ENCODE measurements at regions not wholly inside any gene's neighbourhood (a gene's known extent, or its start where the extent isn't known, plus 50 kb on each side); places are given as distances from the start of the nearest gene placed in this dataset.

DNA sequence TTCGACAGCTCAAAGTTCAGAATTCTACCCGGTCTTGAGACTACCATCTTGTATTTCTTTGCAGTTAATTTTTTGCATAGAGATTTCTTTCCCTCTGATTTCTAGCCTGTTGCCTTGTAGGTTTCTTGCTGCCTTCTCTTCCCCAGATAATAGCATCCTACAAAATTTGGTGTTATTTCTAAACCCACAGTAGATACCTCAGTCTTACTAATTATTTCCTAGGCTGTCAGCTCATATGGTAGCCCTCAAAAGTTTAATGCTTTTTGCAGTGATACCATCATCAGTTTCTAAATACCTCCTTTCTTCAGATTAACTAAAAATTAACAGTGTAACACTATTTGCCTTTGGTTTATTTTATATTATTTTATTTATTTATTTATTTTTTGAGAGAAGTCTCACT lies 61.9 kb upstream of the TMPO start:
- no peak overlapping the region for H3K27ac Mint-ChIP-seq (ENCODE audit: unreplicated experiment)
- no peaks in the 10 kb centered on the region for H3K9me3 Mint-ChIP-seq (ENCODE audit: low read depth, unreplicated experiment)
- intact Hi-C loops (cut with micrococcal nuclease; ENCODE audit: unreplicated experiment), result no loop called here
- no peak overlapping the region for H3K4me3 Mint-ChIP-seq (ENCODE audit: low read depth, unreplicated experiment)
- peaks cover 7% of the 10 kb centered on the region for H3K36me3 Mint-ChIP-seq (ENCODE audit: insufficient read depth, unreplicated experiment)
- H3K27me3 Mint-ChIP-seq (ENCODE audit: unreplicated experiment), result peaks cover 7% of the 10 kb centered on the region
- no peak for DNase-seq
- CTCF ChIA-PET, result interaction anchor here (0.7 kb wide), 1 partner anchor 21 kb away, joined by 4 read pairs; no protein-coding TSS in a partner anchor
- H3K4me1 Mint-ChIP-seq (ENCODE audit: low read depth, unreplicated experiment), result peaks cover 15% of the 10 kb centered on the region
- BruUV-seq (replicated peaks), result no TSS peak
- TF ChIP-seq, protein P1, sequence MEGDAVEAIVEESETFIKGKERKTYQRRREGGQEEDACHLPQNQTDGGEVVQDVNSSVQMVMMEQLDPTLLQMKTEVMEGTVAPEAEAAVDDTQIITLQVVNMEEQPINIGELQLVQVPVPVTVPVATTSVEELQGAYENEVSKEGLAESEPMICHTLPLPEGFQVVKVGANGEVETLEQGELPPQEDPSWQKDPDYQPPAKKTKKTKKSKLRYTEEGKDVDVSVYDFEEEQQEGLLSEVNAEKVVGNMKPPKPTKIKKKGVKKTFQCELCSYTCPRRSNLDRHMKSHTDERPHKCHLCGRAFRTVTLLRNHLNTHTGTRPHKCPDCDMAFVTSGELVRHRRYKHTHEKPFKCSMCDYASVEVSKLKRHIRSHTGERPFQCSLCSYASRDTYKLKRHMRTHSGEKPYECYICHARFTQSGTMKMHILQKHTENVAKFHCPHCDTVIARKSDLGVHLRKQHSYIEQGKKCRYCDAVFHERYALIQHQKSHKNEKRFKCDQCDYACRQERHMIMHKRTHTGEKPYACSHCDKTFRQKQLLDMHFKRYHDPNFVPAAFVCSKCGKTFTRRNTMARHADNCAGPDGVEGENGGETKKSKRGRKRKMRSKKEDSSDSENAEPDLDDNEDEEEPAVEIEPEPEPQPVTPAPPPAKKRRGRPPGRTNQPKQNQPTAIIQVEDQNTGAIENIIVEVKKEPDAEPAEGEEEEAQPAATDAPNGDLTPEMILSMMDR (IDR thresholded peaks at IDR 0.05; ENCODE audit: unreplicated experiment), result no peak

DNA sequence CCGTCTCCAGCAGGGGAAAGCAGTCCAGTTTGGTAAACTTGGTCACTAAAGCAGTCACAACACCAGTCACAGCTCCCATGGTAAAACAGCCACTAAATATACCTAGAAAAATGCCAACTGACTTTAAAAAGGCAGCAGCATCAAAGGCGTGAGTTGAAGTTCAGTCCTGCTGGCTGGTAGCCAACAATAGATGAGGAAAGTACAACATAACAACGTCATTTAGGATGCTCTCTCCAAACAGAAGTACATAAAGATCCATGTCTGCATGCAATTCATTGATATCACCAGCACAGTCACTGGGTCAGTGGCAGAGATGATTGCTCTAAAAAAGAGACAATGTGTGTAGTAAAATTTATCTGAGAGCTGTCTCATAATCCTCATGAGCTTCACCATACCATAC lies 59.3 kb upstream of the TMPO start:
- H3K4me1 Mint-ChIP-seq (ENCODE audit: low read depth, unreplicated experiment), result peaks cover 15% of the 10 kb centered on the region
- peaks cover 7% of the 10 kb centered on the region for H3K36me3 Mint-ChIP-seq (ENCODE audit: insufficient read depth, unreplicated experiment)
- intact Hi-C loops (cut with micrococcal nuclease; ENCODE audit: unreplicated experiment), result no loop called here
- BruUV-seq (replicated peaks), result no TSS peak
- peak overlapping the region; percentile 76 for H3K4me3 Mint-ChIP-seq (ENCODE audit: low read depth, unreplicated experiment)
- TF ChIP-seq, protein P1 (IDR thresholded peaks at IDR 0.05; ENCODE audit: unreplicated experiment), result no peak
- H3K27me3 Mint-ChIP-seq (ENCODE audit: unreplicated experiment), result peaks cover 7% of the 10 kb centered on the region
- H3K9me3 Mint-ChIP-seq (ENCODE audit: low read depth, unreplicated experiment), result no peaks in the 10 kb centered on the region
- DNase-seq, result no peak
- CTCF ChIA-PET, result interaction anchor here (1.5 kb wide), 1 partner anchor 31 kb away, joined by 5 read pairs; no protein-coding TSS in a partner anchor
- H3K27ac Mint-ChIP-seq (ENCODE audit: unreplicated experiment), result no peak overlapping the region

DNA sequence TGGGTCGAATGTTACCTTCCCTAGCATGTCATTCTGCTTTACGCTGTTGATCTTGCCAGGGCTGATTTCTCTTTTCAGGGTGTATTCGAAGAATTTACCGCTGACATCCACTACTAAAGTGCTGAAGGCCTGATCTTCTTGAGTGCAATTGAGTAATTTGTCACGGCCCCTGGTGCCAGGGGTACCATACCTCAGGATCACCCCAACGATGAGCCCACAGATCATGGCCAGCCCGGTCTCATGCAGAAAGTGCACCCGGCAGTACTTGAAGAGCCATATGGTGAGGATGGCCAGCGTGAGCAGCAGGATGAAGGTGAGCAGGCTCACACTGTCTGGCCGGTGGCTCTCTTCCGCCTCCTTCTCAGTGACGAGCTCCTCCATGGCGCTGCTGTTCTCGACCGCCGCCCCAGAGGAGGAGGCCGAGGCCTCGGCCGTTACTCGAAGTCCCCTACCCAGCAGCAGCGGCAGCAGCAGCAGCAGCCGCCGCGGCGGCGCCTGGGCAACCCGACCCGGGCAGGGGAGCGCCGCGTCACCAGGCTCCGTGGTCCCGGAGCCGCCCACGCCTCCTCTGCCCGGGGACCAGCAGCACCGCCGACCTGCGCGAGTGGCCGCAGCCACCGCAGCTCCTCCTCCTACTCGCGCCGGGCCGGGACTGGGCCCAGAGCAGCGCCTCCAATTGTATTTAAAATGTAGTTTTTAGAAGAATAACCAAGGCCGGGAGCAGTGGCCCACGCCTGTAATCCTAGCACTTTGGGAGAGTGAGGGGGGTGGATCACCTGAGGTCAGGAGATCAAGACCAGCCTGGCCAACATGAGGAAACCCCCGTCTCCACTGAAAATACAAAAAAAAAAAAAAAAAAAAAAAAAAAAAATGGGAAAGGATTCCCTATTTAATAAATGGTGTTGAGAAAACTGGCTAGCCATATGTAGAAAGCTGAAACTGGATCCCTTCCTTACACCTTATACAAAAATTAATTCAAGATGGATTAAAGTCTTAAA lies 58.5 kb upstream of the TMPO start:
- TF ChIP-seq, protein P1 (IDR thresholded peaks at IDR 0.05; ENCODE audit: unreplicated experiment), result no peak
- intact Hi-C loops (cut with micrococcal nuclease; ENCODE audit: unreplicated experiment), result no loop called here
- H3K4me3 Mint-ChIP-seq (ENCODE audit: low read depth, unreplicated experiment), result peak overlapping the region; percentile 76
- no TSS peak for BruUV-seq (replicated peaks)
- H3K4me1 Mint-ChIP-seq (ENCODE audit: low read depth, unreplicated experiment), result peaks cover 15% of the 10 kb centered on the region
- H3K9me3 Mint-ChIP-seq (ENCODE audit: low read depth, unreplicated experiment), result no peaks in the 10 kb centered on the region
- CTCF ChIA-PET, result interaction anchor here (0.6 to 1.5 kb wide), 5 partner anchors 19 to 1245 kb away, joined by 3 to 6 read pairs (median 4); no protein-coding TSS in a partner anchor
- peak; percentile 62 for DNase-seq
- H3K36me3 Mint-ChIP-seq (ENCODE audit: insufficient read depth, unreplicated experiment), result peaks cover 7% of the 10 kb centered on the region
- peaks cover 7% of the 10 kb centered on the region for H3K27me3 Mint-ChIP-seq (ENCODE audit: unreplicated experiment)
- peak overlapping the region; percentile 36 for H3K27ac Mint-ChIP-seq (ENCODE audit: unreplicated experiment)

DNA sequence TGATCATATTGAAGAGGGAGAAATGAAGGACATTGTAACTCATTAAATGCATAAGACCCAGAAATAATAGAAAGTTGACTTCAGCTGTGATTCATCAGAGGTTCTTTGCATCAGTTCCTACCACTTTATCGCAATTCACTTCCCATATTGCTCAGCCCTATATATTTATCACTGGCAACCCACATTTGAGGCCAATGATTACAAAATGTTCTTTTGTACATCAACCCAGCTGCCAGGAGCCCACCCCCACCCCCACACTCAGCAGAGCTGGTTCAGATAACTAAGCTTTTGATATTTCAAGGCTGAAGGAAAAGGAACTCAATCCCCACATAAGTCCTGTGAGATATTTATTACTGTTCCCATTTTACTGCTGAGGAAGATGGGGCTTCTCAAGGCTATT lies 51.2 kb upstream of the TMPO start:
- Mint-ChIP-seq H3K4me1 (ENCODE audit: low read depth, unreplicated experiment) (no peaks in the 10 kb centered on the region), H3K27me3 (ENCODE audit: unreplicated experiment) (no peaks in the 10 kb centered on the region)
- CTCF ChIA-PET, result interaction anchor here (0.6 kb wide), 1 partner anchor 1926 kb away, joined by 4 read pairs; no protein-coding TSS in a partner anchor

More for the DNA sequence above, 51.2 kb upstream of the TMPO start:
- intact Hi-C loops (cut with micrococcal nuclease; ENCODE audit: unreplicated experiment), result no loop called here
- Mint-ChIP-seq H3K9me3 (ENCODE audit: low read depth, unreplicated experiment) (no peaks in the 10 kb centered on the region), H3K4me3 (ENCODE audit: low read depth, unreplicated experiment) (no peak overlapping the region), H3K27ac (ENCODE audit: unreplicated experiment) (no peak overlapping the region), H3K36me3 (ENCODE audit: insufficient read depth, unreplicated experiment) (no peaks in the 10 kb centered on the region)
- TF ChIP-seq, protein P1 (IDR thresholded peaks at IDR 0.05; ENCODE audit: unreplicated experiment), result no peak
- BruUV-seq (replicated peaks), result no TSS peak
- DNase-seq, result no peak
